GM12872 (cell line): ENCODE measurements at regions not wholly inside any gene's neighbourhood (a gene's known extent, or its start where the extent isn't known, plus 50 kb on each side); places are given as distances from the start of the nearest gene placed in this dataset.

Source experiments
- TF ChIP-seq, protein P1 (sequence below): IDR thresholded peaks from 3 replicates; pipeline ENCODE4 v1.5.1; 2011; ENCODE audit warnings: low read depth, mild to moderate bottlenecking, low read length, moderate library complexity; ENCODE audit not compliant: insufficient read depth

DNA sequence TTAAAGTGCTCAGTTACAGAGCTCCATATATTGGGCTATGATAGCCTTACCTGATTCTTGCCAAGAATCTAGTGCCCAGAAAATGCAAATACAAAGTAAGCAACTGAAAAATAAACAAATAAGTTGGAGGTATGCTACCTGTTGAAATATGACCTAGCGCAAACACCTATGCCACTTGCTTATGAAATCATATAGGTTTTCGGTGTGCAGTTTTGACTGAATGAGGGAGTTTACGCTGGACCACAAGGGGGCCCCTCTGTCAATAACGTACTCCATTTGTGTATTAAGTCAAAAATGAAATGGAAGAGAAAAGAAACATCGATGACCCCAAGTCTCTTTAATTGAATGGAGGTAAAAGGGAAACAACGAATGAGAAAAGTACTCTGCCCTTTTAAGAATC lies 84.9 kb upstream of the TRIM77 start:
- TF ChIP-seq, protein P1, sequence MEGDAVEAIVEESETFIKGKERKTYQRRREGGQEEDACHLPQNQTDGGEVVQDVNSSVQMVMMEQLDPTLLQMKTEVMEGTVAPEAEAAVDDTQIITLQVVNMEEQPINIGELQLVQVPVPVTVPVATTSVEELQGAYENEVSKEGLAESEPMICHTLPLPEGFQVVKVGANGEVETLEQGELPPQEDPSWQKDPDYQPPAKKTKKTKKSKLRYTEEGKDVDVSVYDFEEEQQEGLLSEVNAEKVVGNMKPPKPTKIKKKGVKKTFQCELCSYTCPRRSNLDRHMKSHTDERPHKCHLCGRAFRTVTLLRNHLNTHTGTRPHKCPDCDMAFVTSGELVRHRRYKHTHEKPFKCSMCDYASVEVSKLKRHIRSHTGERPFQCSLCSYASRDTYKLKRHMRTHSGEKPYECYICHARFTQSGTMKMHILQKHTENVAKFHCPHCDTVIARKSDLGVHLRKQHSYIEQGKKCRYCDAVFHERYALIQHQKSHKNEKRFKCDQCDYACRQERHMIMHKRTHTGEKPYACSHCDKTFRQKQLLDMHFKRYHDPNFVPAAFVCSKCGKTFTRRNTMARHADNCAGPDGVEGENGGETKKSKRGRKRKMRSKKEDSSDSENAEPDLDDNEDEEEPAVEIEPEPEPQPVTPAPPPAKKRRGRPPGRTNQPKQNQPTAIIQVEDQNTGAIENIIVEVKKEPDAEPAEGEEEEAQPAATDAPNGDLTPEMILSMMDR = 0 out of 3 replicates have a peak, but pooled peaks have one; percentile 8

GRCh38 chr11:89626366-89626765 lies 83.7 kb upstream of the TRIM77 start:
- TF ChIP-seq, protein P1 = no peak

DNA sequence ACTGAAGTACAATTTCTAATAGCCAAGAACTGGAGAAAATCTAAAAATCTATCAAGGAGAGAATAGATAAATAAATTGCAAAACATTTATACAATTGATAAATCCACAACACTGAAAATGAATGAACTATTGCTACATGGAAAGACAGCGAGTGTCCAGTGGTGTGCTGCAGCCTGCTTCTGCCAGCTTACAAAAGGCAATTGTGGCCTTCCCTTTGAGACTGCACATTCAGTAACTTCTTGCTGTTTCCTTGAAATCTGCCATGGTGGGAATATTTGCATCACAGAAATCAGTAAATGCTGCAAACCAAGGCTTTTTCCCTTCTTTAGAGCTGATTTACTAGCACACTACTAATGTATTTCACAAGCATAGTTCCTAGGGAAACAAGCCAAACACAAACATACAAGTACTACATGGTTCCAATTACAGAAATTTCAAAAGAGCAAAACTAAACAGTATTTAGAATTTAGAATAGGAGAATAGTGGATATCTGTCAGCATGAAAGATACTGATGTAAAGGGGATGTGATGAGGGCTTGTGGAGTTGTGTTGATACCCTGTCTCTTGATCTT lies 76.9 kb upstream of the TRIM77 start:
- TF ChIP-seq, protein P1 = no peak

- TF ChIP-seq, protein P1 = no peak
Observed at GRCh38 chr11:89660234-89660633, 49.9 kb upstream of the TRIM77 start.
